ENCODE measurements at regions not wholly inside any gene's neighbourhood (a gene's known extent, or its start where the extent isn't known, plus 50 kb on each side); places are given as distances from the start of the nearest gene placed in this dataset.
"Not testable (repeated sequence)": the region's sequence is repeated elsewhere in the genome, so short reads cannot be mapped to it uniquely, and the experiment has no call there.

- no peak for DNase-seq (ENCODE audit: low spot score)
- intact Hi-C loops (cut with DNase I): no loop called here
Measured at GRCh38 chr22:48313175-48313830, 1514.4 kb downstream of the BRD1 start.

- intact Hi-C loops (cut with DNase I): no loop called here
- DNase-seq (ENCODE audit: low spot score): no peak
Measured at GRCh38 chr22:48310740-48311139, 1516.9 kb downstream of the BRD1 start.

GRCh38 chr22:48310289-48310688 lies 1517.4 kb downstream of the BRD1 start:
- intact Hi-C loops (cut with DNase I): no loop called here
- DNase-seq (ENCODE audit: low spot score): no peak

- no peak for DNase-seq (ENCODE audit: low spot score)
- intact Hi-C loops (cut with DNase I): no loop called here
Measured at GRCh38 chr22:48309836-48310235, 1517.8 kb downstream of the BRD1 start.

GRCh38 chr22:48309115-48309705 lies 1518.5 kb downstream of the BRD1 start:
- no peak for DNase-seq (ENCODE audit: low spot score)
- intact Hi-C loops (cut with DNase I): no loop called here

GRCh38 chr22:48307931-48308330 lies 1519.7 kb downstream of the BRD1 start:
- DNase-seq (ENCODE audit: low spot score): no peak
- intact Hi-C loops (cut with DNase I): no loop called here

- DNase-seq (ENCODE audit: low spot score): no peak
- intact Hi-C loops (cut with DNase I): no loop called here
Measured at GRCh38 chr22:48306785-48307510, 1520.7 kb downstream of the BRD1 start.

- DNase-seq (ENCODE audit: low spot score): no peak
- intact Hi-C loops (cut with DNase I): no loop called here
Measured at GRCh38 chr22:48306284-48306683, 1521.4 kb downstream of the BRD1 start.

GRCh38 chr22:48305726-48306235 lies 1521.9 kb downstream of the BRD1 start:
- DNase-seq (ENCODE audit: low spot score): no peak
- intact Hi-C loops (cut with DNase I): no loop called here

GRCh38 chr22:48303369-48303725 lies 1524.3 kb downstream of the BRD1 start:
- DNase-seq (ENCODE audit: low spot score): no peak
- intact Hi-C loops (cut with DNase I): no loop called here

- intact Hi-C loops (cut with DNase I): no loop called here
Measured at GRCh38 chr22:48302657-48303368, 1524.9 kb downstream of the BRD1 start.

GRCh38 chr22:48301908-48302307 lies 1525.8 kb downstream of the BRD1 start:
- intact Hi-C loops (cut with DNase I): no loop called here
- DNase-seq (ENCODE audit: low spot score): no peak

More at GRCh38 chr22:48302657-48303368, 1524.9 kb downstream of the BRD1 start:
- no peak for DNase-seq (ENCODE audit: low spot score)

GRCh38 chr22:48301421-48301820 lies 1526.3 kb downstream of the BRD1 start:
- intact Hi-C loops (cut with DNase I): no loop called here
- DNase-seq (ENCODE audit: low spot score): no peak

GRCh38 chr22:48300877-48301276 lies 1526.8 kb downstream of the BRD1 start:
- intact Hi-C loops (cut with DNase I): no loop called here
- no peak for DNase-seq (ENCODE audit: low spot score)

GRCh38 chr22:48299801-48300200 lies 1527.9 kb downstream of the BRD1 start:
- no peak for DNase-seq (ENCODE audit: low spot score)

GRCh38 chr22:48299124-48299523 lies 1528.5 kb downstream of the BRD1 start:
- intact Hi-C loops (cut with DNase I): no loop called here
- no peak for DNase-seq (ENCODE audit: low spot score)

More at GRCh38 chr22:48299801-48300200, 1527.9 kb downstream of the BRD1 start:
- intact Hi-C loops (cut with DNase I): no loop called here

GRCh38 chr22:48297296-48297695 lies 1530.4 kb downstream of the BRD1 start:
- intact Hi-C loops (cut with DNase I): no loop called here
- DNase-seq (ENCODE audit: low spot score): no peak

- DNase-seq (ENCODE audit: low spot score): not testable (repeated sequence)
- intact Hi-C loops (cut with DNase I): loop anchor here in 1 of 2 donors (5.0 kb wide), 1 partner anchor 257 kb away; no protein-coding TSS in a partner anchor
Measured at GRCh38 chr22:48289954-48290353, 1527.5 kb downstream of the TBC1D22A start.

- intact Hi-C loops (cut with DNase I): no loop called here
- no peak for DNase-seq (ENCODE audit: low spot score)
Measured at GRCh38 chr22:48288376-48288940, 1526.0 kb downstream of the TBC1D22A start.
